Central memory CD8-positive, alpha-beta T cell (primary cell): ENCODE measurements at regions not wholly inside any gene's neighbourhood (a gene's known extent, or its start where the extent isn't known, plus 50 kb on each side); places are given as distances from the start of the nearest gene placed in this dataset.

Source experiments
- ATAC-seq: fragments of 150-1000 bp; cut with Tn5 transposase; replicated peaks from 2 replicates; pipeline ENCODE4 v1.10.0; 2022; ENCODE audit warnings: mild to moderate bottlenecking, moderate FRiP score, moderate number of reproducible peaks; ENCODE audit not compliant: poor library complexity, severe bottlenecking; ENCODE audit errors: extremely low read depth
- DNase-seq, 2 donors: peaks; one replicate each; pipeline ENCODE4 v3.0.0; 2021; ENCODE audit warnings: low spot score in 2 of 2
- H3K27ac Mint-ChIP-seq: one replicate; pipeline ENCODE4 v1.8.0; 2022; ENCODE audit warnings: low read depth, mild to moderate bottlenecking, moderate library complexity, mixed read lengths
- H3K27me3 Mint-ChIP-seq: one replicate; pipeline ENCODE4 v1.8.0; 2022; ENCODE audit warnings: mixed read lengths
- H3K36me3 Mint-ChIP-seq: one replicate; pipeline ENCODE4 v1.8.0; 2022; ENCODE audit warnings: mild to moderate bottlenecking, moderate library complexity, mixed read lengths; ENCODE audit not compliant: insufficient read depth
- H3K4me1 Mint-ChIP-seq: one replicate; pipeline ENCODE4 v1.8.0; 2022; ENCODE audit warnings: mixed read lengths
- H3K4me3 Mint-ChIP-seq: one replicate; pipeline ENCODE4 v1.8.0; 2022; ENCODE audit warnings: mild to moderate bottlenecking, moderate library complexity, mixed read lengths
- H3K9me3 Mint-ChIP-seq: one replicate; pipeline ENCODE4 v1.8.0; 2022; ENCODE audit warnings: mixed read lengths

GRCh38 chr15:97224191-97224641, 736.3 kb upstream of the ARRDC4 start:
- H3K4me1 Mint-ChIP-seq: no peaks in the 10 kb centered on the region
- H3K9me3 Mint-ChIP-seq: no peaks in the 10 kb centered on the region
- no peaks in the 10 kb centered on the region for H3K36me3 Mint-ChIP-seq
- DNase-seq (no peak), ATAC-seq (no peak)
- H3K27me3 Mint-ChIP-seq: no peaks in the 10 kb centered on the region
- H3K4me3 Mint-ChIP-seq: no peak overlapping the region
- H3K27ac Mint-ChIP-seq: no peak overlapping the region

- ATAC-seq: no peak
- H3K36me3 Mint-ChIP-seq: no peaks in the 10 kb centered on the region
- no peaks in the 10 kb centered on the region for H3K9me3 Mint-ChIP-seq
- no peak overlapping the region for H3K27ac Mint-ChIP-seq
- H3K4me1 Mint-ChIP-seq: no peaks in the 10 kb centered on the region
- DNase-seq: no peak
- H3K27me3 Mint-ChIP-seq: no peaks in the 10 kb centered on the region
- H3K4me3 Mint-ChIP-seq: no peak overlapping the region
These were observed 725.5 kb upstream of the ARRDC4 start for GRCh38 chr15:97234851-97235610.

- no peaks in the 10 kb centered on the region for H3K27me3 Mint-ChIP-seq
- DNase-seq (no peak), ATAC-seq (no peak)
- H3K36me3 Mint-ChIP-seq: no peaks in the 10 kb centered on the region
- H3K9me3 Mint-ChIP-seq: no peaks in the 10 kb centered on the region
- no peak overlapping the region for H3K27ac Mint-ChIP-seq
- no peak overlapping the region for H3K4me3 Mint-ChIP-seq
- H3K4me1 Mint-ChIP-seq: no peaks in the 10 kb centered on the region
These were observed 724.9 kb upstream of the ARRDC4 start for GRCh38 chr15:97235611-97235985.

- Mint-ChIP-seq H3K4me3 (no peak overlapping the region), H3K27me3 (no peaks in the 10 kb centered on the region), H3K4me1 (no peaks in the 10 kb centered on the region), H3K9me3 (no peaks in the 10 kb centered on the region), H3K36me3 (no peaks in the 10 kb centered on the region), H3K27ac (no peak overlapping the region)
- ATAC-seq: no peak
- no peak for DNase-seq
These were observed 724.4 kb upstream of the ARRDC4 start for GRCh38 chr15:97236140-97236539.

- DNase-seq: no peak
- no peak overlapping the region for H3K4me3 Mint-ChIP-seq
These were observed 723.3 kb upstream of the ARRDC4 start for GRCh38 chr15:97237160-97237559.

DNA sequence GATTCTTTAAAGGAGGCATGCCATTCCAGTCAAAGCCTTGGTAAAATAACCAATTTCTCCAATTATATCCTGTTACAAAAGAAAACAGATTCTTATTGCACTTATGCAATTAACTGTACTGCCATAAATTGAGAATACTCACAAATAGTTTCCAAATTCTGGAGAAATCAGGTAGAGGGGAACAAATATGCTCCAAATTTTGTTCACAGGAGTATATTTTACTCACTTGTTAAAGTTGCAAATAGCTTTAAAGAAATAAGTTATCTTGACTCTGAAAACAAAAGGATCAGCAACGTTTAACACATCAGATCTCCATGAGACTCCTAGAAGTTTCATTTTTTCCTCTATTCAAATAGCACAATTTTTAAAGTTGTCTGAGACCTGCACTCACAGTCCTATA, 712.1 kb upstream of the ARRDC4 start:
- Mint-ChIP-seq H3K36me3 (no peaks in the 10 kb centered on the region), H3K4me1 (no peaks in the 10 kb centered on the region), H3K27me3 (no peaks in the 10 kb centered on the region), H3K4me3 (no peak overlapping the region), H3K9me3 (peaks cover 10% of the 10 kb centered on the region), H3K27ac (no peak overlapping the region)
- no peak for ATAC-seq
- no peak for DNase-seq

More at GRCh38 chr15:97237160-97237559, 723.3 kb upstream of the ARRDC4 start:
- no peaks in the 10 kb centered on the region for H3K27me3 Mint-ChIP-seq
- H3K9me3 Mint-ChIP-seq: no peaks in the 10 kb centered on the region
- no peaks in the 10 kb centered on the region for H3K36me3 Mint-ChIP-seq
- no peak overlapping the region for H3K27ac Mint-ChIP-seq
- H3K4me1 Mint-ChIP-seq: no peaks in the 10 kb centered on the region
- no peak for ATAC-seq

DNA sequence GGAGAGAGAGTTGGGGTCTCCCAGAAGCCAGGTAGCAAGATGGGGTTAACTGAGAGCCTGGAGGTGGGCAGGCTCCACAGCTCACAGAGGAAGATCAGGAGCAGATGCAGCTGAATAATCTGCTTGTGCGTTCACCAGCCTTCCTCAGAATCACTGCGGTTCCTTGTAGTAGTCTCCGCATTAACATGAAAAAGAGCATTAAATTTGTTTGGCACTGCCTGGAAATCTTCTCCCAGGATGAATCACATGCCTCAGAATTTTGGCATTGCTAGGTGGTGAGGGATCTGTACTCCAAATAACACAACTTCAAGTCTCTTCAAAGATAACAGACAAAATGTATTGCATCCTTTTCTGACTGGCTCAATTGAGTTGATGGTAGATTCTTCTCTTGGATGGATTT, 700.6 kb upstream of the ARRDC4 start:
- Mint-ChIP-seq H3K27ac (no peak overlapping the region), H3K4me3 (no peak overlapping the region), H3K9me3 (peaks cover 27% of the 10 kb centered on the region), H3K27me3 (no peaks in the 10 kb centered on the region), H3K4me1 (no peaks in the 10 kb centered on the region), H3K36me3 (no peaks in the 10 kb centered on the region)
- no peak for DNase-seq
- ATAC-seq: no peak

DNA sequence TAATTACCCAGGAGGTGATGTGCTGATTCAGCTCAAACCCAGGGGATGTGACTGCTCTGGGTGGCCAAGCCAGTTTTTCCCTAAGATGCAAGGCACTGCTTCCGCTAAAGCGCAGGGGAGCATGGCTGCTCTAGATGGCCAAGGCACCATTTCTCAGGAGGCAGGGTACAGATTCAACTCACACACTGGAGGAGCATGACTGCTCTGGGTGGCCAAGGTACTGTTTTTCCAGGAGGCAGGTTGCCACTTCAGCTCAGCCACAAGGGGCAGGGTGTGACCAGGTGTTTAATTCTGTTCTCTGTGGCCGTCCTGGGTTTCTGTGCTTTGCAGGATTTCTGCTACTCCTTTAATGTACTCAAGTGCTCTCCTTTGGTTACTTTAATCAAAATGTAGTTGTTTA, 659.3 kb upstream of the ARRDC4 start:
- Mint-ChIP-seq H3K27me3 (no peaks in the 10 kb centered on the region), H3K4me1 (no peaks in the 10 kb centered on the region), H3K4me3 (no peak overlapping the region), H3K27ac (no peak overlapping the region), H3K36me3 (no peaks in the 10 kb centered on the region), H3K9me3 (peaks cover 7% of the 10 kb centered on the region)
- DNase-seq (no peak), ATAC-seq (no peak)

- Mint-ChIP-seq H3K4me1 (no peaks in the 10 kb centered on the region), H3K27me3 (no peaks in the 10 kb centered on the region), H3K36me3 (no peaks in the 10 kb centered on the region), H3K9me3 (peaks cover 5% of the 10 kb centered on the region), H3K4me3 (no peak overlapping the region), H3K27ac (no peak overlapping the region)
- ATAC-seq: no peak
- no peak for DNase-seq
These were observed 644.1 kb upstream of the ARRDC4 start for GRCh38 chr15:97316362-97316761.

- H3K36me3 Mint-ChIP-seq: no peaks in the 10 kb centered on the region
- no peak for DNase-seq
- ATAC-seq: no peak
These were observed 643.3 kb upstream of the ARRDC4 start for GRCh38 chr15:97317163-97317562.

GRCh38 chr15:97319291-97319690, 641.2 kb upstream of the ARRDC4 start:
- Mint-ChIP-seq H3K36me3 (no peaks in the 10 kb centered on the region), H3K27me3 (no peaks in the 10 kb centered on the region), H3K27ac (no peak overlapping the region), H3K9me3 (peaks cover 5% of the 10 kb centered on the region), H3K4me3 (no peak overlapping the region), H3K4me1 (no peaks in the 10 kb centered on the region)
- ATAC-seq (no peak), DNase-seq (no peak)

More at GRCh38 chr15:97317163-97317562, 643.3 kb upstream of the ARRDC4 start:
- H3K27ac Mint-ChIP-seq: no peak overlapping the region
- no peaks in the 10 kb centered on the region for H3K27me3 Mint-ChIP-seq
- H3K4me3 Mint-ChIP-seq: no peak overlapping the region
- no peaks in the 10 kb centered on the region for H3K4me1 Mint-ChIP-seq
- peaks cover 5% of the 10 kb centered on the region for H3K9me3 Mint-ChIP-seq

GRCh38 chr15:97346221-97346620, 614.3 kb upstream of the ARRDC4 start:
- peaks cover 18% of the 10 kb centered on the region for H3K9me3 Mint-ChIP-seq
- DNase-seq (no peak), ATAC-seq (no peak)
- no peaks in the 10 kb centered on the region for H3K36me3 Mint-ChIP-seq
- H3K4me1 Mint-ChIP-seq: no peaks in the 10 kb centered on the region
- no peaks in the 10 kb centered on the region for H3K27me3 Mint-ChIP-seq
- no peak overlapping the region for H3K27ac Mint-ChIP-seq
- no peak overlapping the region for H3K4me3 Mint-ChIP-seq

GRCh38 chr15:97350813-97351212, 609.7 kb upstream of the ARRDC4 start:
- Mint-ChIP-seq H3K9me3 (peaks cover 30% of the 10 kb centered on the region), H3K36me3 (no peaks in the 10 kb centered on the region), H3K27me3 (no peaks in the 10 kb centered on the region), H3K4me1 (no peaks in the 10 kb centered on the region), H3K27ac (no peak overlapping the region), H3K4me3 (no peak overlapping the region)
- DNase-seq (no peak), ATAC-seq (no peak)
